B cell (primary cell): ENCODE measurements at regions not wholly inside any gene's neighbourhood (a gene's known extent, or its start where the extent isn't known, plus 50 kb on each side); places are given as distances from the start of the nearest gene placed in this dataset.

Source experiments
- ATAC-seq: fragments of 200-7000 bp; cut with Tn5 transposase; one replicate; pipeline ENCODE4 v1.10.0; 2021; ENCODE audit warnings: low read depth, mild to moderate bottlenecking, moderate number of reproducible peaks, moderate library complexity
- CTCF ChIA-PET: fragments of 350-600 bp; sonication (Branson Sonifier 250); formaldehyde crosslinking; loops from one replicate; lab custom pipeline; 2021; ENCODE audit warnings: antibody characterized with exemption, inconsistent platforms; lab: Charles Lee
- POLR2A ChIA-PET: fragments of 350-600 bp; sonication (Branson Sonifier 250); formaldehyde crosslinking; loops from one replicate; lab custom pipeline; 2021; ENCODE audit warnings: antibody characterized with exemption; lab: Charles Lee
- DNase-seq: peaks from one replicate; pipeline ENCODE4 v3.0.0; 2013
- H2AFZ ChIP-seq: 2 replicates; pipeline ENCODE4 v1.6.1; 2012; ENCODE audit warnings: mild to moderate bottlenecking, low read depth, low read length; ENCODE audit not compliant: insufficient read depth, poor library complexity, severe bottlenecking
- H3K27ac ChIP-seq, 2 donors: 1 replicate in 1 of 2; 2 replicates in 1 of 2; pipeline ENCODE4 v1.5.1; 2012 to 2013; ENCODE audit warnings: low read length in 2 of 2, mild to moderate bottlenecking in 2 of 2, moderate library complexity in 1 of 2
- H3K27me3 ChIP-seq, 4 experiments: fragments of 200-600 bp in 1 of 4; sonication (generic) in 1 of 4; replicated peaks in 1 of 4; 1 replicate in 2 of 4; 2 replicates in 2 of 4; pipeline versions ENCODE4 v1.6.1 to v1.7.0; 2013 to 2016; ENCODE audit warnings: low read length in 3 of 4, mild to moderate bottlenecking in 2 of 4, mixed read lengths in 1 of 4, moderate library complexity in 1 of 4; ENCODE audit not compliant: insufficient read depth in 4 of 4, control insufficient read depth in 3 of 4; ENCODE audit errors: control extremely low read depth in 1 of 4
- H3K36me3 ChIP-seq, 2 experiments: replicated peaks in 1 of 2; 1 replicate in 1 of 2; 2 replicates in 1 of 2; pipeline versions ENCODE4 v1.6.1 to v1.7.1; 2013; ENCODE audit warnings: low read length in 1 of 2; ENCODE audit not compliant: insufficient read depth in 2 of 2, control insufficient read depth in 1 of 2; ENCODE audit errors: control extremely low read depth in 1 of 2, extremely low read depth in 1 of 2
- H3K4me1 ChIP-seq, 2 donors: fragments of 200-600 bp in 1 of 2; sonication (generic) in 1 of 2; 1 replicate in 1 of 2; 2 replicates in 1 of 2; pipeline versions ENCODE4 v1.5.1 to v1.6.1; 2013 to 2017; ENCODE audit warnings: low read length in 2 of 2; ENCODE audit not compliant: control insufficient read depth in 2 of 2, insufficient read depth in 2 of 2
- H3K4me2 ChIP-seq: replicated peaks from 2 replicates; pipeline ENCODE3; 2012; ENCODE audit warnings: mild to moderate bottlenecking, low read depth, low read length; ENCODE audit not compliant: poor library complexity, severe bottlenecking
- H3K4me3 ChIP-seq, 5 experiments: fragments of 200-600 bp in 1 of 5; sonication (generic) in 1 of 5; 1 replicate in 3 of 5; 2 replicates in 2 of 5; pipeline versions ENCODE4 v1.5.1 to v1.7.0; 2011 to 2016; ENCODE audit warnings: low read length in 4 of 5, mild to moderate bottlenecking in 4 of 5, low read depth in 2 of 5, control low read depth in 1 of 5, moderate library complexity in 1 of 5; ENCODE audit not compliant: insufficient read depth in 1 of 5; ENCODE audit errors: control extremely low read depth in 1 of 5, extremely low read depth in 1 of 5
- H3K79me2 ChIP-seq: fragments of 200-600 bp; sonication (generic); one replicate; pipeline ENCODE4 v1.6.0; 2016; ENCODE audit warnings: low read length; ENCODE audit not compliant: control insufficient read depth, insufficient read depth
- H3K9ac ChIP-seq: fragments of 200-600 bp; sonication (generic); 2 replicates; pipeline ENCODE4 v1.6.1; 2017; ENCODE audit warnings: mild to moderate bottlenecking, low read length, moderate library complexity
- H3K9me3 ChIP-seq, 3 donors: one replicate each; pipeline versions ENCODE4 v1.6.1 to v1.7.1; 2013; ENCODE audit warnings: low read length in 2 of 3; ENCODE audit not compliant: control insufficient read depth in 2 of 3, insufficient read depth in 1 of 3; ENCODE audit errors: control extremely low read depth in 1 of 3
- H4K20me1 ChIP-seq: 2 replicates; pipeline ENCODE4 v1.6.0; 2012; ENCODE audit warnings: mild to moderate bottlenecking, low read length; ENCODE audit not compliant: insufficient read depth, control insufficient read depth, poor library complexity, severe bottlenecking
- H3K27ac Mint-ChIP-seq: one replicate; pipeline ENCODE4 v1.8.0; 2021; ENCODE audit warnings: mixed read lengths
- H3K27me3 Mint-ChIP-seq: one replicate; pipeline ENCODE4 v1.8.0; 2021; ENCODE audit warnings: mixed read lengths
- H3K4me1 Mint-ChIP-seq: one replicate; pipeline ENCODE4 v1.8.0; 2021; ENCODE audit warnings: mixed read lengths
- H3K4me3 Mint-ChIP-seq: one replicate; pipeline ENCODE4 v1.8.0; 2021; ENCODE audit warnings: mixed read lengths
- H3K9me3 Mint-ChIP-seq: one replicate; pipeline ENCODE4 v1.8.0; 2022; ENCODE audit warnings: mixed read lengths; ENCODE audit not compliant: insufficient read depth
- CTCF ChIP-seq: fragments of 200-600 bp; IDR thresholded peaks from one replicate; pipeline ENCODE4 v1.8.0; 2022; ENCODE audit warnings: antibody characterized with exemption, mild to moderate bottlenecking
- EZH2 ChIP-seq: IDR thresholded peaks from 2 replicates; pipeline ENCODE4 v1.6.1; 2012; ENCODE audit warnings: borderline replicate concordance, low read depth, mild to moderate bottlenecking, moderate library complexity, low read length; ENCODE audit not compliant: insufficient read depth, poor library complexity, severe bottlenecking
- WGBS: methylation state at CpG from one replicate; pipeline ENCODE4 v1.1.5; 2013; ENCODE audit warnings: missing lambda C conversion rate; ENCODE audit not compliant: insufficient coverage; 5-methylcytosine and 5-hydroxymethylcytosine counted together
- intact Hi-C: fragments of 100-400 bp; cut with micrococcal nuclease; formaldehyde crosslinking; loops from one replicate; pipeline ENCODE4 v1.10.0; 2022

DNA sequence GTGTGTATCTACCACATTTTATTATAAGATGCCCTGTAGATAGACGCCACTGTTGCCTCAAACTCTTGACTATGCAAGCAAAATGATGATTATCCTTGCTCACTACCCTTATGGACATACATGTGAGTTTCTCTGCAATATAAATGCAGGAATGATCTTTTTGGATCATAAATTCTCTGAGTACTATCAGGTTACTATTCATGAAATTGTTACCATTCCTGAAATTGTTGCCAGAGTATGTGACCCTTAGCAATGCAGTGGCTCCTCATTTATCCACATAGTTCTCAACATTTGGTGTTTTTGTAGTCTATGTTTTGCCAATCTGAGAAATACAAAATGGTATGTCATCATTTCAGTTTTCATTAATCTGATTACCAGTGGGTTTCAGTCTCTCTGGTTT lies 166.2 kb upstream of the FAM3C start:
- Histone ChIP-seq H3K9me3 (no peaks in the 10 kb centered on the region), H4K20me1 (no peaks in the 10 kb centered on the region), H3K4me1 (no peaks in the 10 kb centered on the region), H3K27me3 (no peaks in the 10 kb centered on the region), H3K27ac (no peak overlapping the region), H3K4me2 (no peak overlapping the region), H3K79me2 (no peaks in the 10 kb centered on the region), H2AFZ (no peak overlapping the region), H3K9ac (no peak overlapping the region), H3K36me3 (no peaks in the 10 kb centered on the region), H3K4me3 (no peak overlapping the region)
- CTCF ChIA-PET: no interaction called here
- intact Hi-C loops: no loop called here
- TF ChIP-seq EZH2 (no peak), CTCF (no peak)
- H3K27ac Mint-ChIP-seq: no peak overlapping the region
- POLR2A ChIA-PET: no interaction called here
- no peaks in the 10 kb centered on the region for H3K27me3 Mint-ChIP-seq
- H3K9me3 Mint-ChIP-seq: no peaks in the 10 kb centered on the region
- no CpG with 5 or more reads among the region's 1 CpG for WGBS
- ATAC-seq (no peak), DNase-seq (no peak)
- H3K4me3 Mint-ChIP-seq: no peak overlapping the region
- H3K4me1 Mint-ChIP-seq: no peaks in the 10 kb centered on the region

DNA sequence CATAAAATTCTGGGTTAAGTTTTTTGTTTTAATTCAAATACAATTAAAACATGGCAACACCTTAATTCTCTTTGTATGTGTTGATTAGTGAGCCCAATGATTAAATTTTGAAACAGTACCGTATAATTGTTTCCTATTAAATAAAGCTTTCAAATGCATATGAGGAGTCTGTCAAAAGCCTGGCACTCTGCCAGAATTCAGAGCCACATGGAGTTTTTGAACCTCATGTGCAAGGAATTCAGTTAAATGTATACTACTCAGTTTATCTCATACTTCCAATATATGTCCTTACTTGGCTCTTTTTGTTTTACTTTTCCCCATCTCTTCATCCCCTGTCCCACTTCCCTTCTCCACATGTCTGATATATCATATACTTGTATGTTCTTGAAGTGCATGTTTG lies 165.6 kb upstream of the FAM3C start:
- H3K4me1 Mint-ChIP-seq: no peaks in the 10 kb centered on the region
- H3K27ac ChIP-seq: no peak overlapping the region
- H3K4me2 ChIP-seq: no peak overlapping the region
- no peaks in the 10 kb centered on the region for H3K36me3 ChIP-seq
- no CpG with 5 or more reads among the region's 1 CpG for WGBS
- no peaks in the 10 kb centered on the region for H4K20me1 ChIP-seq
- no peaks in the 10 kb centered on the region for H3K79me2 ChIP-seq
- H3K27ac Mint-ChIP-seq: no peak overlapping the region
- H3K9me3 Mint-ChIP-seq: no peaks in the 10 kb centered on the region
- TF ChIP-seq CTCF (no peak), EZH2 (no peak)
- POLR2A ChIA-PET: no interaction called here
- H3K27me3 Mint-ChIP-seq: peaks cover 3% of the 10 kb centered on the region
- no peak for ATAC-seq
- CTCF ChIA-PET: no interaction called here
- H2AFZ ChIP-seq: no peak overlapping the region
- no peaks in the 10 kb centered on the region for H3K27me3 ChIP-seq
- no peaks in the 10 kb centered on the region for H3K9me3 ChIP-seq
- no peaks in the 10 kb centered on the region for H3K4me1 ChIP-seq
- intact Hi-C loops: no loop called here
- no peak overlapping the region for H3K9ac ChIP-seq
- no peak overlapping the region for H3K4me3 ChIP-seq
- DNase-seq: no peak
- no peak overlapping the region for H3K4me3 Mint-ChIP-seq
